ENCODE measurements at regions not wholly inside any gene's neighbourhood (a gene's known extent, or its start where the extent isn't known, plus 50 kb on each side); places are given as distances from the start of the nearest gene placed in this dataset.

DNA sequence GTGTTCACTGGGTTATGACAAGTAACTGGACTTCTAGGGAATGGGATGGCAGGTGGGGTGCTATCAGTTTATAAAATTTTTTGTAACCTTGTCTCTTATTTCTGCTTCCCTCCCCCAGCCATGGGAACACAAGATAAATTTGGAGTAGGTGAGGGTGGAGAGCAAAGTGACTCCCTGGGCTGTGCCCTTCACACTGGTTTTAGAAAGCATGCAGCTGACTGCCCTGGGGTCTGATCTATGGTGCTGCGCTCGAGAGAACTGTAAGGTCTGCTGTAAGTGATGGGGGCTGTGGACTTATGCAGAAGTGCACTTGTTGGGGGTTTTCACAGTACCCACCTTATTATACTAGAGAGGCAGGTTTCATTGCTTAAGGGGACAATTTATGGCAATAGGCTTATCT, 247.7 kb upstream of the DMRT1 start:
- no peak overlapping the region for H3K4me3 ChIP-seq (ENCODE audit: insufficient read depth, low read length)
- no peak for DNase-seq (ENCODE audit: insufficient read length, low spot score, missing footprints)
- H3K9me3 ChIP-seq (ENCODE audit: low read depth, low read length): no peaks in the 10 kb centered on the region
- H3K36me3 ChIP-seq (ENCODE audit: insufficient read depth, low read length): no peaks in the 10 kb centered on the region
- H3K79me2 ChIP-seq (ENCODE audit: insufficient read depth, low read length): no peaks in the 10 kb centered on the region
- no peak overlapping the region for H2AFZ ChIP-seq (ENCODE audit: low read length)
- no peaks in the 10 kb centered on the region for H4K20me1 ChIP-seq (ENCODE audit: insufficient read depth, low read length)
- TF ChIP-seq, protein P1, sequence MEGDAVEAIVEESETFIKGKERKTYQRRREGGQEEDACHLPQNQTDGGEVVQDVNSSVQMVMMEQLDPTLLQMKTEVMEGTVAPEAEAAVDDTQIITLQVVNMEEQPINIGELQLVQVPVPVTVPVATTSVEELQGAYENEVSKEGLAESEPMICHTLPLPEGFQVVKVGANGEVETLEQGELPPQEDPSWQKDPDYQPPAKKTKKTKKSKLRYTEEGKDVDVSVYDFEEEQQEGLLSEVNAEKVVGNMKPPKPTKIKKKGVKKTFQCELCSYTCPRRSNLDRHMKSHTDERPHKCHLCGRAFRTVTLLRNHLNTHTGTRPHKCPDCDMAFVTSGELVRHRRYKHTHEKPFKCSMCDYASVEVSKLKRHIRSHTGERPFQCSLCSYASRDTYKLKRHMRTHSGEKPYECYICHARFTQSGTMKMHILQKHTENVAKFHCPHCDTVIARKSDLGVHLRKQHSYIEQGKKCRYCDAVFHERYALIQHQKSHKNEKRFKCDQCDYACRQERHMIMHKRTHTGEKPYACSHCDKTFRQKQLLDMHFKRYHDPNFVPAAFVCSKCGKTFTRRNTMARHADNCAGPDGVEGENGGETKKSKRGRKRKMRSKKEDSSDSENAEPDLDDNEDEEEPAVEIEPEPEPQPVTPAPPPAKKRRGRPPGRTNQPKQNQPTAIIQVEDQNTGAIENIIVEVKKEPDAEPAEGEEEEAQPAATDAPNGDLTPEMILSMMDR (IDR thresholded peaks at IDR 0.05; ENCODE audit: extremely low read depth, low read depth, low read length): no peak
- H3K27ac ChIP-seq (ENCODE audit: low read depth, low read length): no peak overlapping the region
- no peaks in the 10 kb centered on the region for H3K4me1 ChIP-seq (ENCODE audit: insufficient read depth, low read length)
- no peak overlapping the region for H3K4me2 ChIP-seq (ENCODE audit: insufficient read depth, low read length)
- H3K27me3 ChIP-seq (ENCODE audit: insufficient read depth, low read length): no peaks in the 10 kb centered on the region

DNA sequence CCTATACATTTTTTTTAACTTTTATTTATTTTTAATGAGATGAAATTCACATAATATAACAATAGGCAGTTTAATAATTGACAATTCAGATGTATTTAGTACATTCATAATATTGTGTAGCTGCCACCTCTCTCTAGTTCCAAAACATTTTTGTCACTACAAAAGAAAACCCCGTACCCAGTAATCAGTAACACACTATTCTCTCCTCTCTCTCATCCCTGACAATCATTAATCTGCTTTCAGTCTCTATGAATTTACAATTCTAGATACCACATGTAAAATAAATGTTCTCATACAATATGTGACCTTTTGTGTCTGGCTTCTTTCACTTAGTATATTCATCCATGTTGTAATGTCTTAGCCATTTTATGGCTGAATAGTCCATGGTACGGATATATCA, 244.8 kb upstream of the DMRT1 start:
- Histone ChIP-seq H3K9me3 (ENCODE audit: low read depth, low read length) (no peaks in the 10 kb centered on the region), H3K4me1 (ENCODE audit: insufficient read depth, low read length) (no peaks in the 10 kb centered on the region), H3K36me3 (ENCODE audit: insufficient read depth, low read length) (no peaks in the 10 kb centered on the region), H3K27me3 (ENCODE audit: insufficient read depth, low read length) (no peaks in the 10 kb centered on the region), H3K27ac (ENCODE audit: low read depth, low read length) (no peak overlapping the region), H3K79me2 (ENCODE audit: insufficient read depth, low read length) (no peaks in the 10 kb centered on the region), H3K4me2 (ENCODE audit: insufficient read depth, low read length) (no peak overlapping the region), H3K4me3 (ENCODE audit: insufficient read depth, low read length) (no peak overlapping the region), H2AFZ (ENCODE audit: low read length) (no peak overlapping the region), H4K20me1 (ENCODE audit: insufficient read depth, low read length) (no peaks in the 10 kb centered on the region)
- no peak for DNase-seq (ENCODE audit: insufficient read length, low spot score, missing footprints)
- TF ChIP-seq, protein P1 (IDR thresholded peaks at IDR 0.05; ENCODE audit: extremely low read depth, low read depth, low read length): no peak

DNA sequence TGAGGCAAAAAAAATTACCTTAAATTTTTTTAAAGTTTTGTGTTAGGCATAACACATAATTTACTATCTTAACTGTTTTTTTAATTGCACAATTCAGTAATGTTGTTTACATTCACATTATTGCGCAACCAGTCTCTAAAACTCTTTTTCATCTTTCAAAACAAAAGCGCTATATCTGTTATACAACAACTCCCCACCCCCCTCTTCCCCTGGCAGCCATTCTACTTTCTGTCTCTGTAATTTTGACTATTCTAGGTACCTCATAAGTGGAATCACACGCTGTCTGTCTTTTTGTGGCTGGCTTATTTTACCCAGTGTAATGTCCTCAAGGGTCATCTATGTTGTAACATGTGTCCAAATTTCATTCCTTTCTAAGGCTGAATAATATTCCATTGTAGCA, 241.5 kb upstream of the DMRT1 start:
- no peaks in the 10 kb centered on the region for H3K79me2 ChIP-seq (ENCODE audit: insufficient read depth, low read length)
- no peak for DNase-seq (ENCODE audit: insufficient read length, low spot score, missing footprints)
- H3K9me3 ChIP-seq (ENCODE audit: low read depth, low read length): no peaks in the 10 kb centered on the region
- TF ChIP-seq, protein P1 (IDR thresholded peaks at IDR 0.05; ENCODE audit: extremely low read depth, low read depth, low read length): no peak
- no peak overlapping the region for H2AFZ ChIP-seq (ENCODE audit: low read length)
- no peaks in the 10 kb centered on the region for H3K27me3 ChIP-seq (ENCODE audit: insufficient read depth, low read length)
- no peak overlapping the region for H3K4me3 ChIP-seq (ENCODE audit: insufficient read depth, low read length)
- no peaks in the 10 kb centered on the region for H3K4me1 ChIP-seq (ENCODE audit: insufficient read depth, low read length)
- H3K27ac ChIP-seq (ENCODE audit: low read depth, low read length): no peak overlapping the region
- H4K20me1 ChIP-seq (ENCODE audit: insufficient read depth, low read length): no peaks in the 10 kb centered on the region
- H3K36me3 ChIP-seq (ENCODE audit: insufficient read depth, low read length): no peaks in the 10 kb centered on the region
- H3K4me2 ChIP-seq (ENCODE audit: insufficient read depth, low read length): no peak overlapping the region

DNA sequence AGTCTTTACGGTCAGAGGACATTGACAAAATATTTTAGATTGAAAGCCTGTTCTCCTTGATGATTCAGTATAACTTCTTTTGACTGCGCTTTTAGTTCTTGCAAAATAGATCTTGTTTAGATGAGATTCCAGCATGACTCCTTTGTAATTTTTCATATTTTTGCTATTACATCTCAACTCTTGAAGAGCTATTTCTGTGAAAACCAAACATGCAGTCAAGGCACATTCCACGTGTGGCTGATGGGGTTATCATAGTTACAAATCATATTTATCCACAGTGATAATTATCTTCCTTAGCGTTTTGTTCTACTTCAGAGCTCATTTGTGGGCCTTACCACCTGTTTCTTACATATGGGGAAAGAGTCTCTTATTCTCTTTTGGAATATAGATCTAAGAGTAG, 238.8 kb upstream of the DMRT1 start:
- H2AFZ ChIP-seq (ENCODE audit: low read length): no peak overlapping the region
- DNase-seq (ENCODE audit: insufficient read length, low spot score, missing footprints): no peak
- TF ChIP-seq, protein P1 (IDR thresholded peaks at IDR 0.05; ENCODE audit: extremely low read depth, low read depth, low read length): no peak
- no peaks in the 10 kb centered on the region for H3K79me2 ChIP-seq (ENCODE audit: insufficient read depth, low read length)
- H3K9me3 ChIP-seq (ENCODE audit: low read depth, low read length): no peaks in the 10 kb centered on the region
- no peaks in the 10 kb centered on the region for H3K36me3 ChIP-seq (ENCODE audit: insufficient read depth, low read length)
- H4K20me1 ChIP-seq (ENCODE audit: insufficient read depth, low read length): no peaks in the 10 kb centered on the region
- no peak overlapping the region for H3K27ac ChIP-seq (ENCODE audit: low read depth, low read length)
- H3K4me3 ChIP-seq (ENCODE audit: insufficient read depth, low read length): no peak overlapping the region
- no peak overlapping the region for H3K4me2 ChIP-seq (ENCODE audit: insufficient read depth, low read length)
- H3K4me1 ChIP-seq (ENCODE audit: insufficient read depth, low read length): no peaks in the 10 kb centered on the region
- no peaks in the 10 kb centered on the region for H3K27me3 ChIP-seq (ENCODE audit: insufficient read depth, low read length)
